C1 segment of cervical spinal cord (tissue), 14 donors: ENCODE measurements at regions not wholly inside any gene's neighbourhood (a gene's known extent, or its start where the extent isn't known, plus 50 kb on each side); places are given as distances from the start of the nearest gene placed in this dataset.
"Not testable (repeated sequence)": the region's sequence is repeated elsewhere in the genome, so short reads cannot be mapped to it uniquely, and the experiment has no call there.

Experiments
- DNase-seq, 14 donors: peaks; one replicate each; lab custom pipeline; 2025; lab: John Stamatoyannopoulos, UW

DNA sequence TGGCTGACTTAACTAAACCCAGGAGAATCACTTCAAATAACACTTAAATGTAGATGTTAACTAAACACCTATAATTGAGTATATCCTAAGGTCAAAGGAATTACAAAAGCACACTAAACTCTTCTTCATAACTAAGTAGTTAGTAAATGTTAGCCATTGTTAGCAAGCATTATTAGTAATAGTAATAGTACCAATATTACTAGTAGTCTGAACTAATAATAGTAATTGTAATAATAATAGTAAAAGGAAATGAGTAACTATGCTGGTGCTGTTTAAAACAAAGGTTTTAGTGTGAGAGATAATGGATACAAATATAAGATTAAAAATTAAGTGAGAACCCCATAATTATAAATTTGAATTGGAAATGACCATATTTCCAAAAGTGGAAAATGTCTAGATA lies 641.9 kb upstream of the RORB start:
- no peak for DNase-seq

DNA sequence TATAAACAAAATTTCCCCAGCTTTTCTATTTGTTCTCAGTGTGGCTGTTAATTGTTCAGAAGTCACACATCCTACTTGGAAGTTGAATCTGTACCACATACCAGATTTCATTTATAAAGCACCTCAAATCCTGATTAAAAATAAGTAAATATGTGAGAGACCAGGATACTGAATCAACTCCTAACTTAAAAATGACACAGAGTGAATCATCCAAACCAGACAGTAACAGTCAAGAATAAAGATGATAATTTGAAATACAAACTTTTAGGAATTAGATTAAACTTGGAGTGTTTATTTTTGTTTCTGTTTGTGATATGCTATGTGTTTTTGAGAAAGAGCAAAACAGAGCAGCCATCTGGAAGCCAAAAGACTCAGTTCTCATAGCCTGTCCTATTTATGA lies 633.2 kb upstream of the RORB start:
- DNase-seq = no peak

DNA sequence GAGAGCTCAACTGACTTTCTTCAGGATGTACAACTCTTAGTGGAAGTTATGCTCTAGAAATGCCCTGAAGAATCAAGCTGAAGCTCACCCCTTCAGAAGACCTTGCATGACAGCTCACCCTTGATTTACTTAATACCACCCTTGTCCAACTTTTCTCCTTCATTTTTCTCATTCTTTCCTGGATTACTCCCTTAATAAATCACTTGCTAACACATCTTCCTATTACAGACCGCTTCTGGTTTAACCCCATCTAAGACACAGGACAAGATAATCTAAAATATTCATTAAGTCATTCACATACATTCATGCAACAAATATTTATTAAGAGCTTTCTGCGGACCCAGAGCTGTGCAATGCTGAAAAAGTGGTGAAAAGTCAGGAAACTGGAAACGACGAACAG lies 630.7 kb upstream of the RORB start:
- no peak for DNase-seq

DNA sequence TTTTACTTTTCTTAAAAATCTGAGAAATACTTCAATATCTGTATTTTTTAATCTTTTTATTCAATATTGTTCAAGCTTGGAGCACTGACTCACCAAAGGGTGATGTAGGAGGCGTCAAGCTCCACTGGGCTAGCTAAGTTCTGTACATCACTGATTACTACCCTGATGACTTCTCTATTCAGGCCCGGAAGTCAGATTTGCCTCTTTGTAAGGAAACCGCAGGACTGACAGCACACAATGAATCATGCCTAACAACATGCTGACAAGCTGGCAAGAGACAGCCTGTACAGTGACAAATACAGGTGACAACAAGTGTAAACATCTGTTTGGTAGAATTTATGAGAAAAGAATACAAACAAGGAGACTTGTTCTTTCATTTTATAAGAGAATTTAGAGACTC lies 627.9 kb upstream of the RORB start:
- DNase-seq = no peak

DNA sequence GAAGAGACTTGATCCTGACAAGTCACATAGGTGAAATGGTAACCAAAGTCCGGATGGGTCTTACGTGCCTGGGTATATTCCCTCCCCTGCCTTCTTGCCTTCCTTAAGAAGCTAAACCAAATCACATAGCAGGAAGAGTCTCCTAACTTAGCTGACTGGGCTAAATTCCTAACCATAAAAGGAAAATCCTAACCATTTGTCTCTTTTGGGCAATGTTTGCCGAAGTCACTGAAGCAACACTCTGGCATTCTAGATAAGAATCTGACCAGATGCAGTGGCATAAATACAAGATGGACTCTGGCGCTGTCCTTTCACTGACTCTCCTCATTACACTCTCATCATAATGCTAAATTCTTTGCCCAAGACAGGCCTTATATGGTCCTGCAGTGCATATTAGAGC lies 625.5 kb upstream of the RORB start:
- DNase-seq = no peak

DNA sequence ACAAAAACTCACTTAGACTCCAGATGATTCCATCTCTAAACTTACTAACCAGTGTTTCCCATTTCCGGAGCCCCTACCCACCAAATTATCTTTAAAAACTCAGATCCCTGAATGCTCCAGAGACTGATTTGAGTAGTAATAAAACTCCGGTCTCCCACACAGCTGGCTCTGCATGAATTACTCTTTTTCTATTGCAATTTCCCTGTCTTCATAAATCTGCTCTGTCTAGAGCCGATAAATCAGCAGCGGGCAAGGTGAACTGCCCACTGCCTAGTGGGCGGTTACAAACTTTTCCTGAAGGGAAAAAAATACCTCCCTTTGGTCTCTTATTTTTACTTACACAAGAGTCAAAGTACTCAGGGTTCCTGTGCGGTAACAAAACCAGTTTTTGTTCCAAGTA lies 624.4 kb upstream of the RORB start:
- DNase-seq = no peak

DNA sequence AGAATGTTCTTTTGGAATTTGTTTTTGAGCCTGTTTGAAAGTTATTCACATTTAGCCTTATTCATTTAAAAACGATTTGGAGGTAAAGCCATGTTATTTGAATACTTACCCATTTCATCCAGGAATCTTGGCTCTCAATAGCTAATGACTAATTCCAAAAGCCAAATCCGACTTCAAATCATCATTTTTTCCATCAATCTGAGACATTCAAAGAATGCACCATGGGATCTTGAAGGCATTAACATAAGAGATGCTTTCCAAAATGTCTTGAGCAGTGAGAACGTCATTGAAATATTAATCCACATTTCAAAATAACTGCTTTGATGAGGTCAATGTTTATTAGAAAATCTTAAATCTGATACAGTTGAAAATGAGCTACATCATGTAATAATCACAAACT lies 617.0 kb upstream of the RORB start:
- DNase-seq = no peak

DNA sequence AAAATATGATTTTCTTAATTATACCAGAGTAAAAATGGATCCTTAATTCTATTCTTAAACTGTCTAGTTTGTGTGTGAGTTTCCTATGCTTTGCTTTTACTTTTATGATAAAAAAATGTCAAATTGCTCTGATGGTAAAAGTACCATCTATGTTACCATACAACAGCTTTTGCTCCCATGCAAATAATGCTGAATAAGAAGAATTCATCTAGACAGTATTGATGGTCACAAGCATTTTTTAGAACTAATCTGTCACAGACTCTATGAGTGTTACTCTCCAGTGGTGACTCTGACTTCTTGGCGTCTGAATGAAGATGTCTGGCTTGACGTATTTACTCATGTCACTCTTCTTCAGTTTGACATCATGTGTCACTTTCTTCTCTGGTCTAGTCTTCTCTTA lies 608.1 kb upstream of the RORB start:
- no peak for DNase-seq

DNA sequence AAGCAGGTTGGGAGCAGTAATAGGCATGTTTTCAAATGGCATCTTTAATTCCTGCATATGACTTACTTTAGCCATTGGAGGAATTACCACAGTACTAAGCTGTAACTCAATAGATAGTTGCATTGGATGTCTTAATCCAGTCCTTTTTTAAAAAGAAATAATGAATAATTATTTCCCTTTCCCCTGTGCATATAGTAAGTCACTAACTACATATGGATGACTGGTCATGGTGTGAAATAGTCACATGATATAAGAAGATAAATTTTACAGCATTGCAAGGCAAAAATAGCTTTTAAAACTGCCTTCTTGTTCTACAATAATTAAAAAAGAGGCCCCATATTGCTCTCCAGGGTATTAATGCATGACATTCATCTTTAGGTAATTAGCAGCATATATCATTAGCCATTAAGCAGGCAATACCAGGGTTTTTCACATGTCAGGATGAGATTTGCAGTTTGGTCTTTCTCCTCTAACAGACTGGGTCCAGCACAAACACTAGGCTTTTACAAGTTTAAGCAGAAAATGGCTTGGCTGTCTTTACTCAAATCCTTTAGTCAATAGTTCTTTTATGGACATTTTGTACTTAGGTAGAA lies 606.4 kb upstream of the RORB start:
- DNase-seq = no peak

DNA sequence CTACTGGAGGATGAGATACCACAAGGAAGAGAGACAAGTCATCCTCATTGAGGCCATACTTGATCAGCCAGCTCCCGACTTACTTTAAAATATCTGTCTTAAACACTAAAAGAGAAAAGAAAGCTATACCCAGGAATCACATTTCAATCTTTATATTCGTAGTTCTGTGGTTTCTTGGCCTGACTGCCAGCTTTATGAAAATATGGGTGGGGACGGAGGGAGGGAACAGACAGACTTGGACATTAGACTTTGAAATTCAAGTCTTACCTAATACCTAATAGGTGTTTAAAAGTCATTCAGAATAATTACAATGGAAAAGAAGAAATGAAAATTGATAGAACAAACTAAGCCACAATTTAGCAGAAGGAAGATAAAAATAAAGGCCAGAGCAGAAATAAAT lies 604.8 kb upstream of the RORB start:
- DNase-seq = no peak

DNA sequence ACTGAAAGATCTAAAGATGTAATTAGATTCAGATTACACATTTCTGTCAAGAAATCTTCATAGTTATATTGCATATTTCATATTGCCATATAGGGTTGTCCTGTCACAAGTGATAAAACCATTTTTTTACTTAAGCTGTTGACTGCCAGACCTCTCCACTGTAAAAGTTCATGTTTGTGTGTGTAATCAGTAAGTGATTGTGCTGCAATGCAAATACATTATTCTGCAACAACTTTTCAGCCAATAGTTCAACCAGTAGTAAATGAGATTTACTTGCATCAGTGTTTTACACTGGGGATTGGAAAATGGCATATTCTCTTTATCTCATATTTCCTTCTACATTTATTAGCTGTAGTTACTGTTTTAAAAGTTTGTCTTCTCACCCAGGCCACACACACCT lies 603.9 kb upstream of the RORB start:
- DNase-seq = no peak

DNA sequence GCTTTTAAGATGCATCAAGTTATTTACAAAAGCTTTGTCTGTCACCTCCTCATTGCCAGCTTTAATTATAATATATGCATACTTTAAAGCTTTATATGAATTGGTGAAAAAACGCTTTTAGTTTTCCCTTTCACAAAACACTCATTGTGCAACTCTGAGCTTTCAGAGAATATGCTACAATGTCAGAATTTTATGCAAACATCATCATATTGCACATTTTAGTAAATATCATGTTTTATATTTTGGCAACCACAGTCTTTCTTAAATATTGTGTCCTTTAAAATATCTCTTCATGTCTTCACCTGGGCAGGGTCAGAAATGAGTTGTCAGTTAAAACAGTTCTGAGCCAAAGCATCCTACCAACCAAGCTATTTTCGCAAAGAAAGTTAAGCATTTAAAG lies 601.1 kb upstream of the RORB start:
- no peak for DNase-seq

DNA sequence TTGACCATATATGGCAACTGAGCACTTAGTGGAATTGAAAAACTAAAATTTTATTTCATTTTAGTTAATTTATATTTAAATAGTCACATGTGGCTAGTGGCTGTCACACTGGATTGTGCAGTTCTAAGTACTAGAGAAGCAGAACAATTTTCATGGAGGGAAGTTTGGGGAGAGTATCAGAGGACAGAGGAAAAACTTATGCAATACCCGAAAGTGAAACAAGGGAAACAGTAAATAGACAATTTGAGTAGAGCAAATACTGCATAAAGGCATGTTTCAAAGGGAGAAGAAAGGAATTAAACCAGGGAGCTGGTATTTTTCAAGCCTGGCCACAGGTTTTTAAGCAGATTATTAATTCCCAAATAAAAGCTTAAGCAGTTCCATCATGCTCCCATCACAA lies 590.5 kb upstream of the RORB start:
- DNase-seq = no peak

DNA sequence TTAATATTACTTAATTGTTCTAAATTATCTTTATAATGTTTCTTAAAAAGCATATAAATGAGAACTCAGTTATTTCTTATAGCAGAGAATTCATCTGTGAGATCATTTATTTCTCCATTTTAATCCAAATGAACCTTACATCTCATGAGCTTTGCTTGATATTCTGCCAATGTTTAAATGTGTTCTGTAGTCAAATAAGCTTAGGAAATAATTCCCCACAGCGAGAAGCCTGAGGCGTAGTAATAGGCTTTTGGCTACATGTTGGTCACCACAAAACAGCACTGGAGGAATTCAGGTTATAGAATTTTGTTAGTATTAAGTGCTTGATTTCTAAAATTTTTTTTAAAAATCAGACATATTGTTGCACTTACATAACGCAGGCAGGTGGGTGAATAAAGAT lies 585.3 kb upstream of the RORB start:
- no peak for DNase-seq

DNA sequence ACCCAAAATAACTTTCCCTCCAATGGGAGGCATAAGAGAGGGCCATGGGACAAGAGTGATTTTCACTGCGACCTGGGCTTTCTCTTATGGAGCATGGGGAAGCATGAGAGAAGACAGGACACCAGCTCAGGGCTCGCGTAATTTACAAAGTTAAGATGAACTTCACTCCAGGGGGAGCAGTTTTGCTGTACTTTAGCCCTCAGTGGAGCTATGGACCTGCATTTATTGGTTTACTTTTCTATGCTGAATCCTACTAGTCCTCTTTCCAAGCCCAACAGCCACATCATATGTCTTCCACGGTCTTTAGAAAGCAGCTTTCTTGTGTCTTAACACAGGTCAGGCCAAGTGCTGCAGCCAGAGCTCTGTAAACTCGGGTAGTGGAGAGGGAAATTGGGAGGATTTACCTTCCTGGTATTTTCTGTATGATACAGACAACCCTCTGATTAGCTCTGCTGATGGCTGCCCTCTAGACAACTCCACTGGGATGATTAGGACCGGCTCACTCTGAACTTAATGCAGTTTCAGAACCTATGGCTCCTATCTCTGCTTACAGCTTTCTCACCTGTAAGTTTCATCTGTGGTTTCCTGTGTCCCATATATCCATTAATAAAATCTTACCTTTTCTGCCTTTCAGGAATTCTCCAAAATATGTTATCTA lies 581.0 kb upstream of the RORB start:
- DNase-seq = no peak

DNA sequence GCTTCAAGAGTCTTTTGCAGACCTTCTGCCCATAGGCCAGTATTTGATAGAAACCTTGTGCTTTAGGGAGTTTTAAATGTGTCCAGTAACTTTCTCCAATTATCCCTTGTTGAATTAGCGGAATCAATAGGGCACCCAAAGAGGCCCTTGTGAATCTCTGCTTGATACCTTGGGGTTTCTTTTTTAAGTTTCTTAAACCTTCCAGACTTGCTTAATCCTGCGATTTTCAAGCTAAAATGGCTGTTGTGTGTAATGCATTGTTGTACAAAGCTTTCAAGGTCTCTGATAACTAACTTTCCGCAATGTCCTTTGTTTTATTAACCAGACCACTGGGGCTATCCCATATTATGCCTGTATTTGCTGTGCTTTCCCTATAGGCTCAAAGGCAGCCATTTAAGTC lies 577.4 kb upstream of the RORB start:
- DNase-seq = no peak

DNA sequence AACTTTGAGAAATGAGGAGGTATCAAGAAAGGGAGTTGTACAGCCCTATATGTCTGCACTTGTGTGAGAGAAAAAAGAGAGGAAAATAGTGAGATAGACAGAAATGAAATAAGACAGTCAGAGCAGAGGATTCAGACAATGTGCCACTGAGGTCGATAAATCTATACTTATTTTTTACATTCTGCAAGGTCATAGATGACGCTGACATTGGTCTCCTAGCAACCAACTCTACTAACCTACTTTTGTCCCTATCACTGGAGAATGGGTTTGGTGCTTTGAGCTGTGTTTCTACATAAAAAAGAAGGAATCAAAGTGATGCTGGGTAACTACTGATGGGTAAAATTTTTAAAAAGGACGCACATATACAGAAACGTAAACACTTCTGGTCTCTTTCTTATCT lies 573.3 kb upstream of the RORB start:
- DNase-seq = no peak

DNA sequence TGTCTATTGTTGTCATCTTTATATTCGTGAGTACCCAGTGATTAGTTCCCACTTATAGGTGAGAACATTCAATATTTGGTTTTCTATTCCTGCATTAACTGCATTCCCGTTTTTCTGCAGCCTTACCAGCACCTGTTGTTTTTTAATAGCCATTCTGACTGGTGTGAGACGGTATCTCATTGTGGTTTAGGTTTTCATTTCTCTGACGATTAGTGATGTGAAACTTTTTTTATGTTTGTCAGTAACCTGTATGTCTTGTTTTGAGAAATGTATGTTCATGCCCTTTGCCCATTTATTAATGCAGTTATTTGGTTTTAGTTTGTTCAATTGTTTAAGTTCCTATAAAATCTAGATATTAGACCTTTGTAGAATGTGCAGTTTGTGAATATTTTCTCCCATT lies 546.0 kb upstream of the RORB start:
- DNase-seq = no peak

DNA sequence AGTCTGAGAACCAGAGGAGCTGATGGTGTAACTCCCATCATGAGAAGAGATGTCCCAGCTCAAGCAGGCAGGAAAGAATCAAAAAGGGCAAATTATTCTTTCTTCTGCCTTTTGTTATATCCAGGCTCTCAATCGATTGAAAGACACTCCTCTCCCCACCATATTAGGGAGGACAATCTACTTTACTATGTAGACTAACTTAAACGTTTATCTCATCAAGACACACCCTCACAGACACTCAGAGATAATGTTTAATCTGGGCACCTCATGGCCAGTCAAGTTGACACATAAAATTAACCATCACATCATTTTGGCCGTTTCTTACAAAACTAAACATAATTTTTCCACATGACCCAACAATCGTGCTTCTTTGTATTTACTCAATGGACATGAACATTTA lies 534.3 kb upstream of the RORB start:
- DNase-seq = no peak

DNA sequence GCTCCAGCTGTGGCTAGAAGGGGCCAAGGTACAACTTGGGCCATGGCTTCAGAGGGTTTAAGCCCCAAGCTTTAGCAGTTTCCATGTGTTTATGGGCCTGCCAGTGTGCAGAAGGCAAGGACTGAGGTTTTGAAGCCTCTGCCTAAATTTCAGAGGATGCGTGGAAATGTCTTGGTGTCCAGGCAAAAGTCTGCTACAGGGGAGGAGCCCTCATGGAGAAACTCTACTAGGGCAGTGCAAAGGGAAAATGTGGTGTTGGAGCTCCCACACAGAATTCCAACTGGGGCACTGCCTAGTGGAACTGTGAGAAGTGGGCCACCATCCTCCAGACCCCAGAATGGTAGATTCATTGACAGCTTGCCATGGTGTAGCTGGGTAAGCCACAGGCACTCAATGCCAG lies 527.2 kb upstream of the RORB start:
- DNase-seq = no peak

DNA sequence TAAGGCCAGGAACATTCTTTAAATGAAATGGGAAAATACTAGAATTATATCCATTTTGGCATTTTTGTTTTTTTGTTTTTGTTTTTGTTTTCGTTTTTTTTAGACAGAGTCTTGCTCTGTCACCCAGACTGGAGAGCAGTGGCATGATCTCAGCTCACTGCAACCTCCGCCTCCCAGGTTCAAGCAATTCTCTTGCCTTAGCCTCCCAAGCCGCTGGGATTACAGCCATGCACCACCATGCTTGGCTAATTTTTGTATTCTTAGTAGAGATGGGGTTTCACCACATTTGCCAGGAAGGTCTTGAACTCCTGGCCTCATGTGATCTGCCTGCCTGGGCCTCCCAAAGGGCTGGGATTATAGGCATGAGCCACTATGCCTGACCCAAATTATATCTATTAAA lies 520.7 kb upstream of the RORB start:
- not testable (repeated sequence) for DNase-seq

DNA sequence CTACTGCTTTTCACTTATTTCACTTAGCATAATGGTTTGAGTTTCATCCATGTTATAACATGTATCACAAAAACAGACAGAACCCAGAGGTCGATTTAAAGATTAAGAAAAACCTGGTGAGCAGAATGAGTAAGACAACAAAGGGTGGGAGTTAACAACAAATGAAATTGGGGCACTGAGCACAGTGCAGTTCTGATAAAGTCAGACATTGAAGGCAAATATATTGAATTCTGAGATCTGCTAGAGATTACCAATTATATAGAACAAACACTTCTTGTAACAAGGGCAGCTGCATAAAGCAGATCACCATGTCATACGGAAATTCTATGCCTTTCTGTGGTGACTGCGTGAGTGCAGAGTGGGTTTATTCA lies 517.3 kb upstream of the RORB start:
- no peak for DNase-seq

DNA sequence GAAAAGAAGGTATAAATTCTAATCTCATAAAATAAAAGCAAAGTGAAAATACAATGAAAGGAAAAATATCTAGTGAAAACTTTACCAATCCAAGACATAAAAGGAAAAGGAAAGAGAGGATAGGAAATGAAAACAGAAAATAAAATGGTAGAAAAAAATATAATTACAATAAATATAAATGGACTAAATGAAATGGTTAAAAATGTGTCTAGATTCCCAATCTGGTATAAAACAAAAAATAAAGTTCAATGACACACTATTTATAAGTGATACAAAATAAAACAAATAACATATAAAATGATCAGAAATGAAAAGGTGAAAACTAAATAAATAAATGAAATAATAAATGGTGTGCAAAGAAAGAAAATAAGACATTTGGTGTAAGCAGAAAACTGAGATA lies 516.4 kb upstream of the RORB start:
- no peak for DNase-seq

DNA sequence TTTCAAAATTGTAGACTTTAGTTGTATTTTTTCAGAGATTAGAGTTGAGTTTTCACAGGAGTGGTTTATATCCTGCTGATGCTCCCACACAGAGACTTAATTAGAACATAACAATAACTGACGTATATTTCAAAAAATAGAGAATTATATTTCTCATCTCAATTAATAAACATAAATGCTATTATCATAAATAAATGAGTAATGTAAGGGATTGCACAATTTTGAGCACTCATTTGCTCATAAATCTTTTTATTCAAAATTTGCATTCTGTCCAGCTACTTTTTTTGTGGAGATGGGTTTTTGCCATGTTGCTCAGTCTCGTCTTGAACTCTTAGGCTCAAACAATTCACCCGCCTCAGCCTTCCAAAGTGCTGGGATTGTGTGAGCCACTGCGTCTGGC lies 515.7 kb upstream of the RORB start:
- no peak for DNase-seq
